ENCODE measurements at regions not wholly inside any gene's neighbourhood (a gene's known extent, or its start where the extent isn't known, plus 50 kb on each side); places are given as distances from the start of the nearest gene placed in this dataset.
A peak's percentile ranks its signal among the peaks of the same experiment; 100 is the strongest.
"Not testable (repeated sequence)": the region's sequence is repeated elsewhere in the genome, so short reads cannot be mapped to it uniquely, and the experiment has no call there.

DNA sequence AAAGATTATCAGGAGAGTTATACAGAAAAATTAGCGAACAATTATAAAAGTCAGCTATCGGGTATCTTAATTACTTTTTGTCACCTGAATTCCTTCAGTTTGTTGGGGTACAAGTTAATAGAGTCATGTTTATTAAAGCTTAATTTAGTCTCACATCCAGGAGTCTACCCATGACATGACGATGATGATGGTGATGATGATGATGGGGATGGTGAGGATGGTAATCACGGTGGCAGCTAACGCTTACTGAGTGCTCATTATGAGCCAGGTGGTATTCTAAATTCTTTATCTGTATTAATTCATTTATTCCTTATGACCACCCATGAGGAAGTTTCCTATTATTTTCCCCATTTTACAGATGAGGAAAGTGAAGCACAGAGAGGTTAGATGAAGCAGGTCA, 208.6 kb upstream of the KIF2A start:
- no peak for DNase-seq (ENCODE audit: low read depth)

DNA sequence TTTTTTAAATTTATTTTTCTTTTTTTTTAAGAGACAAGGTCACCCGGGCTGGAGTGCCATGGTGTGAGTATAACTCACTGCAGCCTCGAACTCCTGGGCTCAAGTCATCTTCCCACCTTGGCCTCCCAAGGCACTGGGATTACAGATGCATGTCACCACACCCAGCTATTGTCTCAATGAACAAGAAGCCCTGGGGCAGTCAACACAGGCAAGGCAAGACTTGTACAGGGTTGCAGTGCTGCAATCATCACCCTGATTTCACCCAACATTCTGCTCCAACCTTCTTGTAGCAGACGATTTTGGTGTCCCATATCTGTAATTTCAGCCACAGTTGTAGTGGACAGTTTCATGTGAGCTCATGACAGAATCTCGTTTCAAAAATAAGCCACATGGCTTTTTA, 205.8 kb upstream of the KIF2A start:
- no peak for DNase-seq (ENCODE audit: low read depth)

DNA sequence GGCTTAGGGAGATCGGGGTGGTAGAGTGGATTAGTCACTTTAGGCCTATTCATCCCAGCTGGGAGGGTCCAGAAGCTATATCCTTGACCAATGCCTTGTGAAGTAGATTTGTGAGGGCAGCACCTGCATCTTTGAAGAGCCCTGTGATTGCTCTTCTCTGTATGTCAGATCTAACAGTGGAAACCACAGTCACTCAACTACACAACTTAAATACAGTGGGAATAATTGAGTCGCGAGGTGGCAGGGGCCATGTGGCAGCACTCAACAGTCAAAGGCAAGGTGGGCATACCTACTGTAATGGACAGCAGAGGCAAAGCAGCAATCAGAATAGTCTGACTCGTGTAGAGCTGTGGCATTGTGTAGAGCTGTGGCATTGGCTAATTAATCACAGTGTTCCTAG, 202.1 kb upstream of the KIF2A start:
- not testable (repeated sequence) for DNase-seq (ENCODE audit: low read depth)

DNA sequence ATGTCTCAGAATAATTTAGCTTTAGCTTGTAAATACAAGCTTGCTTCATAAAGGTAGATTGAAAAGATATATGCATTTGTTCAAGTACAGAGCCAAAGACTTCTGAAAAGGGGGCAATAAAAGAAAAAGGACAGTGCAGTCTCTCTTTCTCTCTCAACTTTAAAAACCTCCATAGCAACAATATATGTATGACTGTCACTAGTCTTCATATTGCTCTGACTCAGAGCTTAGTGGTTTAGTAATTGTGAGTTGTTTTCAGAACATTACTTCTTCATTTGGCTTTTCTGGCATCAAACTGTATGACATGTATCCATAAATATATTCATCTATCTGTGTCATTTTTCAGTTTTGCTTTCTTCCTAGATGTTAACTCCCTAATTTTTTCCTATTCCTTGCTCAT, 194.6 kb upstream of the KIF2A start:
- DNase-seq (ENCODE audit: low read depth): no peak

DNA sequence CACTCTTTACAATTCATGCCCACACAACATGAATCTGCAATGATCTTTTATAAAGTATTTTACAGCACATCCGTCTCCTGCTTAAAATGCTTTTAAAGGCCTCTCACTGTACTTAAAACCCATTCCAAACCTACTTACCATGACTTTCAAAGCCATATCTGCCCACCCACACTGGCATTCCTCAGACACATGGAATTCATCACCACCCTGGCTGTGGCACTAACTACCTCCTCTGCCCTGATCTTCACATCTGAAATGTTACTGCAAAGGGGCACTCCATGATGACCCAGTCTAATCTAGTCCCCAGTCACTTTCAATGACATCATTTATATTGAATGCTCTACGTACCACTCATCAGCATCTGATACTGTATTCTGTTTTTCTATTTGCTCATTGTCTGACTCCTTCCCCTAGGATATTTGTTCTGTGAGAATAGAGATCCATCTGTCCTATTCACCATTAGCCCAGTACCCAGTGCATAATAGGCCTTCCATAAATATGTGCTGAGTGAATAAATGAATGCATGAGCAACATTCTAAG, 193.2 kb upstream of the KIF2A start:
- no peak for DNase-seq (ENCODE audit: low read depth)

DNA sequence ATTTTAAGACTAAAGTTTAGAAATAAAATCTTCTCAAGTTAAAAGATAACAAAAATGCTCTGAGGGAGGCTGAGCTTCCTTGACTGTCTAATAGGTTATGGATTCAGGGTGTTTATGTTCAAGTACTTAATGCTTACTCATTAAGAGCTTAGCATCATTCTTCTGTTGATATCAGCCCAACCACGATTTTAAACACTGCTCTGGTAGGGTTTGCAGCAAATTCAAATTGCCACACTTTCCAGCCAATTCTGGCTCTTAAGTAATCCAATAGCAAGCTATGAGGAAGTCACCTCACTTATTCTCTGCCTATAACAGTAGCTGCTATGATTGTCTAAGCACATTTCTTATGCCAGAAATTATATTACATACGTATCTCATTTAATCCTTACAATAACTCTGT, 191.0 kb upstream of the KIF2A start:
- DNase-seq (ENCODE audit: low read depth): no peak

DNA sequence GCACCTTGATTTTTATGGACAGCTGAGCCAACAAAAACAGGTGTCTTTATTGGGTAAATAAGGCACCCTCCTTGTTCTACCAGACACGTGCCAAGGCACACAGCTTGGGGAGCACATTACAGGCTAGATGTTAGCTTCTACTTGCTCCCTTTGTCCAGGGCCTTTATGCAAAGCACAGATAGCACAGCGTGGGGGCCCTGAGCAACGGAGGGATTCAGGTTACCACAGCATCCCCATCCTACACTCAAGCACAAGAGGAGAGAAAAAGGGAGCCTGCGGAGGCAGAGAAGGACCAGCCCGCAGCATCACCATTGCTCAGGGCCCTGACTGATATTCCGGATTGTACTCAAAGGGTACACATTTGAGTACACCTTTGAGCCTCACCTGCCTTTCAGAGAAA, 181.7 kb upstream of the KIF2A start:
- DNase-seq (ENCODE audit: low read depth): no peak

DNA sequence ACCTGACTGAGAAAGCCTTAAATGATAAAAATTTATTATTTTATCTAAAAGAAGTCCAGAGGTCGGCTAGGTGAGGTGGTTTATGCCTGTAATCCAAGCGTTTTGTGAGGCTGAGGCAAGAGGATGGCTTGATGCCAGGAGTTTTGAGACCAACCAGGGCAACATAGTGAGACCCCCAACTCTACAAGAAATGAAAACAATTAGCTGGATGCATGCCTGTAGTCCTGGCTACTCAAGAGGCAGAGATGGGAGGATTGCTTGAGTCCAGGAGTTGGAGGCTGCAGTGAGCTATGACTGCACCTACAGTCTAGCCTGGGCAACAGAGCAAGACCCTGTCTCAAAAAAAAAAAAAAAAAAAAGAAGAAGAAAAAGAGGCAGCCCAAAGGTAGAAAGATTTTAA, 179.9 kb upstream of the KIF2A start:
- DNase-seq (ENCODE audit: low read depth): no peak

DNA sequence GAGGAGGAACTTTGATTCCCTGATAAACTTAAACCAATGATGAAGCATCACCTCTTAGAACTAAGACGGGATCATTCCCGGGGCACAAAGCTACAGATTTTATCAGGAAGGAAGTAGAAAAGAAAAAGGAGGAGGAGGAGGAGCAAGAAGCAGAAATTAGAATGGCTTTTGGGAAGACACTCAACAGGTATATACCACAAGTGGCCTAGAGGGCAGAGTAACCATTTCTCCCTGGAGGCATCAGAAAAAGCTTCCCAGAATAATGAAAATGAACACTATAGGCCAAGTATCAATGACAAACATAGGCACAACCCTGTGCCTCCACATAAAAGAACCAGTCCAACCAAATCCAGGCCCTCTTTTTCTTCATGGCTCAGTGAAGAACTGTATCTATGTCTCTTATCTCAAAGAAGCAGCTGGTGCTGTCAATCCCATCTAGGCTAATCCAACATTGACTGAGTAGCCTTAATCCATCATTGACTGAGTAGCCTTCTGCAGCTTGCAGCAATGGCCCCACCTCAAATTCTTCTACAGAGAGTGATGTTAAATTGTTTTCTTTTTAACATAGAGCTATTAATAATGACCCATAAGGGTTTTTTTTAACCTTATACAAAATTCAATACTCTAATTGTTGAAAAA, 178.8 kb upstream of the KIF2A start:
- DNase-seq (ENCODE audit: low read depth): no peak

DNA sequence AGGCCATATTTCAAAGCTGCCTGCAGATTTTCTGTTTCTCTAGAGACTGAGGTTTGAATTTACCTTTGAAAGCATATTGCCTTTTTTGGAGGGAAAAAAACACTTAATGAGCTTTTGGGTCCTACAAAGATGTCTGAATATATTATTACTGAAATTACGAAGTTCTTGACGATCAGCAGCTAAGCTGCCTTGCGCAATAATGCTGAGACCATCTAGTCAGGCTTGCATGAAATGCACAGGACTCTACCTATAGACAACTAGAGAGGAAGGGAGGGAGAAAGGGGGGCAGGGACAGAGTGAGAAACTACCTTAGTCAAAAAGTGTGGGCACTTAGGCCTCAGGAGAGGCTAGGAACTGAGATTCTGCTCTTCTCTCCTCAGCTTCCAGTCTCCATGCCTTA, 175.9 kb upstream of the KIF2A start:
- DNase-seq (ENCODE audit: low read depth): no peak

DNA sequence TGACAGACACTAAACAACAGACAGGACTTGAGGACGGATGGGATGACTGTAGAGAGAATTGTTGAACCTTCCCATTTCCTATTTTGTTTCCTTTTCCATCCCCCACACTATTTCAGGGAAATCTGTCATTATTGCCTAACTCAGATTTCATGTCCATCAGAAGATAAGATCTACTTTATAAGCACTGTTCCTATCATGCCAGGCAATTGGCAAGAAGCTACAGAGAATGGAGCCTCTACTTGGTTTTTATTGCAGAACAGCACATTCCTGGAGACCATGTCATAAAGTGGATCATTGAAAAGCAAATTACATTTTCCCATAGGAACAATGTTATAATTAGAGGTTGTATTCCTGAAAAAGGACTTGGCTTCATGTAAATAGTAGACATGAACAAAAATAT, 173.7 kb upstream of the KIF2A start:
- DNase-seq (ENCODE audit: low read depth): peak; percentile 17

DNA sequence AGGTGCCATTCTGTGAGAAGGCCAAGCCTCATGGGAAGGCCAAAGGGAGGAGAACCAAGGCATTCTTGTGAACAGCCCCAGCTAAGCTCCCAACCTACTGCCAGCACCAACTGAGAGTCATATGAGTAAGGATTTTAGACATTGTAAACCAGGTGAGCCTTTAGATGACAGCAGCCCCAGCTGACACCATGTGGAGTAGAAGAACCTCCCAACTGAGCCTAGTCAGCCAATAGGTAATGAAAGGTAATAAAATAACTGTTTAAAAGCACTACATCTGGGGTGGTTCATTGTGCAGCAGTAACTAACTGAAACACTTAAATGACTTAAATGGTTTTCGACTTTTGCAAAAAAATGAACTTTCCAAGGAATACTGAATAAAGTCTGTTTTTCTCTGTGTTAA, 172.6 kb upstream of the KIF2A start:
- DNase-seq (ENCODE audit: low read depth): no peak

DNA sequence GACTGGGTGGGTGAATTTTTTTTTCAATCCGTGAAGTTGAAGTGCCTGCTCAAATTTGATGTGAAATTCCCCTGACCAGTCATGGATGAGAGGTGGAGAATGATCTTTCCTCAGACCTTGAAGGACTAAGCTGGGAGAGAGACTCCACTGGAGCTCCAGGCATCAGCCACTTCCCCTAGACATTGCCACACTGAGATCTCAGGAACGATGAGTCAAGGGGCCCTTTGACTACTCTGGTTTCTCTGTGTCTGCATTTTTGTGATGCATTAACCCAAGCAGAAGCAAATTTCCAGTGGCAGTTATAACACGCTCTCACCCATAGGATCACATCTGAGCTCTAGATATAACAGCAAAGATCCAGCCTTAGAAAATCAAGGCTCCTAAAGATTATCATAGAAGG, 171.2 kb upstream of the KIF2A start:
- DNase-seq (ENCODE audit: low read depth): peak; percentile 9

DNA sequence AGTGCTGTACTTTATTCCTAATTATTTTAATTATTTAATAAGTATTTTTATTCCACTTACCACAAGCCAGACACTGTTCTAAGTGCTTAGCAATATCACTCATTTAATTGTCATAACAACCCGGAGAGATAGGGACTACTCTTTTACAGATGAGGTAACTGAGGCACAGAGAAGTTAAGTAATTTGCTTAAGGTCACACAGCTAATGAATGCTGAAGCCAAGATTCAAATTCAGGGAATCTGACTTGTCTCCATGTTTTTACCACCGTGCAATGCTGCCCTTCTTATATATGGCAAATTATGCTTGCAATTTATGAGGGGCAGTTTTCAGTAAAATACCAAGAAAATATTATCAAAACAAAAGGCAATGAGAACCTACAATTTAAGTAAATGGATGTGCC, 168.4 kb upstream of the KIF2A start:
- no peak for DNase-seq (ENCODE audit: low read depth)

DNA sequence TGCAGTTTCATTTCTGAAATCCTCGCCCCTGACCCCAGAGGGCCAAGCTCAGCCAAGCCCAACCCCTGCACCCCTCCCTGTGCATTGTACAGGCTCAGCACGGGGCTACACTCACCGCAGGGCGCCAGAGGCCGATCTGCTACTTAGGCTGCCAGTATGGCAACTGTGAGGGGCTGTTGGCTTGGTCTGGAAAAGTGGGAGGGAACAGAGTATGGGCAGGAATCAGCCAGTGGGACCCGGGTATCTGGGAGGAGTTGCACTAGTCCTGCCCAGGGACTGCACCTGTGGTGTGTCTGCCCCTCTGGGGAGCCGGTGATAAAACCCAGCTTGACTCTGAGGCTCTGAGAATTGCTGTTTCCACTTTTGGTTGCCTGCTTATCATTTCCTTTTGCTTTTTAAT, 167.4 kb upstream of the KIF2A start:
- DNase-seq (ENCODE audit: low read depth): no peak

DNA sequence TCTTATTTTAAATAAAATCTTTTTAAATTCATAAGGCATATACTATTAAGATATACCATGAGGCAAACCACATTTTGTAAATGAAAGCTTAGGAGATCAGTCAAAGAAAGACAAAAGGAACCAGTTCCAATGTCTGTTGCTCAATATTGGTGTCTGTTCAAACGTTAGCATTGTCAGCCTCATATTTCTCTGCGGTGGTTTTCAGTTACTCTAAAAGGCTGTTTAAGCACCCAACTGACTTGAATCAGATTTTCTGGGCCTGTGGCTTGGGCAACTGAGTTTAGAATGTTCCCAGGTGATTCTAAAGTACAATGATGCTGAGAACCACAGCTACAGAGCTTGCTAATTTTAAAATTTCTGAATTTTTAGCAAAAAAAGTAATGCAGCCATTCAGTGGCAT, 166.3 kb upstream of the KIF2A start:
- no peak for DNase-seq (ENCODE audit: low read depth)

DNA sequence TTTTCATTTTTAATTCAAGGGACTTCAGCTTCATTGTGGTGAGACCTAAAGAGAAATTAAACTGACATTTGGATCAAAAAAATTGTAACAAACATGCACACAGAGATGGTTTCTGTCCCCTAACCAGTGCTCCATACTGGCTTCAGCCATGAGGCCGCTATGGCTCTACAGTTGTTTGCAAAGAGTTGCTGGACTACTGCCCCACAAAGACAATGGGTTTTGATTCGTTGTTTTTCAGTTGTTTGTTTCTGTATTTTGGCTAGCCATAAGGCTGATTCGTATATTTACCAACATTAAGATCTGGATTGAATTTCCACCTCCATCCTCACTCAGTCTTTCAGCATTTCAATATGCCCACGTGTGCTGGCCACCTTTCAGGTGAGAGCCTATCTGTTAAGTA, 163.7 kb upstream of the KIF2A start:
- no peak for DNase-seq (ENCODE audit: low read depth)

DNA sequence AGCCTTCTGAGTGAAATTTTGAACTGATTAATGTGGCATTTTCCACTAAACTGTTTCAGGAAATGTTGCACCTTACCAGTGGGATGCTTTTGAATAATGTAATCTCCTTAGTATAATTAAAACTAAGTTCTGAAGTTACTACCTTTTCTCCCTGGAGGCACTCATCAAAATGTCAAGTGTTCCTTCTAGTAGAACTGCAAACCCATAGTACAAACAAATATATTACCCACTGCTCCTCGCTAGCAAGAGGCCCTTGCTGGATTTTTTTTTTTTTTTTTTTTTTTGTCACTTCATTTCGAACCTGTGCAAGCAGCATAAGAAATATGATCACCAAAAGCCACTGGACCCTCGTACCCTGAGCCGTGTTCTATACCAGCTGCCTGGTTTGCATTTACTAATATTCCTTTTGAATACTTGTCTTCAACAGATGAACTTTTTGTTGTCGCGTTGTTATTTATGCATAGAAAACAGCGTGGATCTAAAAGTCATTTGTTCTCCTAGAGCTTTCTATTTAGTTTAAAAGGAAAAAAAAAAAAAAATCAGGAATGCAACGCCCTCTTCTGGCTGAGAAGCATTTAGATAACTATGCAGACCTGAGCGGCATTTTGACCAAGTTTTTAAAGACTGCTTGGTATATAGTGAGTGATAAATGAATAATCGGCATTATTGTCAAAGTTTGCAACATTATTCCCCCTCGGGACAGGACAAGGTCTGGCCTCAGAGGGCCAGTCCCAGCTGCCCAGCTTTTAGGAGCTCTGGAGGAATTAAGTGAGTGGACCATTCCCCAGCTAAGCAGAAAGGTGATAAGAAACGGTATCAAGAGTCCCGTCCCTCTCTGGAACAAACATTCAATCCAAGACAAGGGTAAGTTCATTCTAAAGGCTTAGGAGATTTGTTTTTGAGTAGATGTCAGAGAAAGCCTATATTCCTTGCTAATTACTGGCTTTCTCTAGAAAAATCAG, 162.5 kb upstream of the KIF2A start:
- DNase-seq (ENCODE audit: low read depth): peak; percentile 38

DNA sequence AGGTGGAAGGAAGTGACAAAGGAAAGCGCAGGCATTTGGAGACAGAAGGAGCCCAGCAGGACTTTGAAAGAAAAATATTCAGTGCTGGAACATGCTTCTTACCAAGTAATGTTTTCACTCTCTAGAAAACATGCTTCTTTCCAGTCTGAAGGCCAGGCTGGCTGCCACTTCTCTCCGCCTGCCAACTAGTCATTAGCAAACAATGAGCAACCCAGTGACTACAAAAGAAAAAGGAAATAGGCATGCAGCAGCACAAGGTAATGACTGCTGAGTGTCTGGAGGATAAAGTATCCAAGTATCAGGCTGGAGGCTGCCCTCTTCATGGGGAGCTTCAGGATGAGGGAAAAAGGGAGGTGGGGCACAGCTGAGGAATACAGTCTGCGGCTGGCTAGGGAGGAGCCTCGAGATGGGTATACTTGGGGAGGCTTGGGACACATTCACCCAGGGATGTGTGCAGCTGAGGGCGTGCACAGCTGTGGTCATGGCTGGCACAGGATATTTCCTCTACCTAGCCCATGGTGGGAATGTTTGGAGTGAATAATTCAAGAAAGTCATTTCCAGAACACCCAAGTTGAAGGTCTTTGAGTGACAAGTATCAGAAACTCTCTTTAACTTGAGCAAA, 161.5 kb upstream of the KIF2A start:
- peak; percentile 15 for DNase-seq (ENCODE audit: low read depth)

DNA sequence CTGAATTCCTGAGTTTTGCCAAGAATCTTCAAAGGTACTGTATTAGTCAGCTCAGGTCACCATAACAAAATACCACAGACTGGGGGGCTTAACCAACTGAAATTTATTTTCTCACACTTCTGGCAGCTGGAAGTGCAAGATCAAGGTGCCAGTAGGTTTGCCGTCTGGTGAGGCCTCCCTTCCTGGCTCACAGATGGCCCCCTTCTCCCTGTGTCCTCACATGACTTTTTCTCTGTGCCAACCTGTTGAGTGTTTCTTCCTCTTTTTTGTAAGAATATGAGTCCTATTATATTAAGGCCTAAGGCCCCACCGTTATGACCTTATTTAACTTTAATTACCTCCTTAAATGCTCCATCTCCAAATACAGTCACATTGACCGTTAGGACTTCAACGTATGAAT, 156.1 kb upstream of the KIF2A start:
- peak; percentile 4 for DNase-seq (ENCODE audit: low read depth)

DNA sequence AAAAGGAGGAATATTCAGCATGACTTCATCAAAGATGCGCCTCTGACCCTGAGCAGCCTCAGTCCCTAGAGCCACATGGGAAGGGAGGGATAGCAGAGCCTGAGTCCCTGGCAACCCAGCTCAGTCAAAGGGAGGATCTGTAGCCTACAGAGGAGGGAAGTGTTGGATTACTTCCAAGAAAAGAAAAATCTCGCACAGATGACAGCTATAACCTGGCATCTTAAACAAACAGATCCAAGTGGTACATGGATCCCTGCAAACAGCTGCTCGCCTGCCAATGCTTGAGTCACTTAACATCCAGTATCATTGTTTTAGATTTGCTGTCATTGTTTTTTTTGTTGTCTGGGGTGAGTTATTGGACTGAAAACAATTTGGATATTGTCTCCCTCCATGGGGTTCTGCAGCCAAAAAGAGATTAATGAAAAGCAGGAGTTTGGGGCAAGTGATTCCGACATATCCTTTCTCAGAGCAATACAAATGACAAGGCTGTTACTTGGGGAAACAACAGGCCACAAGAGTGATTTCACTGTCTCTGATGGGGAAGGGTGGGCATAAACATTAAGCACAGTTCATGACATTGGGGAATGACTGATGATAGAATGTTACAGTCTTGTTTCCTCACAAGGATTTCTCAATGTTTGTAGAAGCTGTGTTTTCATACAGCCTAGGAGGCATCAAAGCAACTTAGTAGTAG, 153.5 kb upstream of the KIF2A start:
- peak; percentile 7 for DNase-seq (ENCODE audit: low read depth)

DNA sequence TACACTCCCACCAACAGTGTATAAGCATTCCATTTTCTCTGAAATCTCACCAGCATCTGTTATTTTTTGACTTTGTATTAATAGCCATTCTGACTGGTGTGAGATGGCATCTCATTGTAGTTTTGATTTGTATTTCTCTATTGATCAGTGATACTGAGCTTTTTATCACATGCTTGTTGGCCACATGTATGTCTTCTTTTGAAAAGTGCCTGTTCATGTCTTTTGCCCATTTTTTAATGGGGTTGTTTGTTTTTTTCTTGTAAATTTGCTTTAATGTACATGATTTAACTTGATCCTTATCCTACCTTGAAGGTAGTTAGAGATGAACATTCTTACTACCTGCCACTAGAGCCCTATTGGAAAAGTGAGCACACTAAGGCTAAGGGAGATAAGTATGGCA, 151.2 kb upstream of the KIF2A start:
- no peak for DNase-seq (ENCODE audit: low read depth)

All from M059J (cell line).